Middle frontal gyrus (tissue), 1 donor: ENCODE measurements at regions not wholly inside any gene's neighbourhood (a gene's known extent, or its start where the extent isn't known, plus 50 kb on each side); places are given as distances from the start of the nearest gene placed in this dataset.

Source experiments
- DNase-seq: peaks from one replicate; pipeline ENCODE4 v3.0.0-alpha.2; 2015; ENCODE audit warnings: low spot score; ENCODE audit errors: extremely low spot score

- no peak for DNase-seq
These were observed 179.7 kb upstream of the ZNF507 start for GRCh38 chr19:32165750-32166149.

- DNase-seq: no peak
These were observed 179.2 kb upstream of the ZNF507 start for GRCh38 chr19:32166238-32166637.

- no peak for DNase-seq
These were observed 177.3 kb upstream of the ZNF507 start for GRCh38 chr19:32168111-32168510.

GRCh38 chr19:32168606-32169005 lies 176.8 kb upstream of the ZNF507 start:
- no peak for DNase-seq

GRCh38 chr19:32171719-32172151 lies 173.7 kb upstream of the ZNF507 start:
- no peak for DNase-seq

- DNase-seq: no peak
These were observed 172.7 kb upstream of the ZNF507 start for GRCh38 chr19:32172566-32173160.

- DNase-seq: no peak
These were observed 171.6 kb upstream of the ZNF507 start for GRCh38 chr19:32173836-32174235.

- DNase-seq: no peak
These were observed 170.9 kb upstream of the ZNF507 start for GRCh38 chr19:32174386-32175113.

- DNase-seq: no peak
These were observed 168.8 kb upstream of the ZNF507 start for GRCh38 chr19:32176591-32176990.

GRCh38 chr19:32177686-32178085 lies 167.7 kb upstream of the ZNF507 start:
- no peak for DNase-seq

GRCh38 chr19:32178401-32178800 lies 167.0 kb upstream of the ZNF507 start:
- DNase-seq: no peak

- DNase-seq: no peak
These were observed 166.5 kb upstream of the ZNF507 start for GRCh38 chr19:32178956-32179355.

GRCh38 chr19:32181216-32181920 lies 164.0 kb upstream of the ZNF507 start:
- DNase-seq: no peak

- DNase-seq: no peak
These were observed 158.7 kb upstream of the ZNF507 start for GRCh38 chr19:32186542-32187330.

GRCh38 chr19:32188921-32189320 lies 156.5 kb upstream of the ZNF507 start:
- no peak for DNase-seq

GRCh38 chr19:32189956-32190706 lies 155.3 kb upstream of the ZNF507 start:
- no peak for DNase-seq

GRCh38 chr19:32191921-32192320 lies 153.5 kb upstream of the ZNF507 start:
- DNase-seq: no peak

GRCh38 chr19:32195706-32196610 lies 149.5 kb upstream of the ZNF507 start:
- DNase-seq: no peak

GRCh38 chr19:32196690-32197420 lies 148.6 kb upstream of the ZNF507 start:
- DNase-seq: no peak
